BLaER1 (cell line): ENCODE measurements at regions not wholly inside any gene's neighbourhood (a gene's known extent, or its start where the extent isn't known, plus 50 kb on each side); places are given as distances from the start of the nearest gene placed in this dataset.
A peak's percentile ranks its signal among the peaks of the same experiment; 100 is the strongest.

Experiments used
- H3K27ac ChIP-seq: shearing (Covaris generic); formaldehyde crosslinking; 2 replicates; pipeline ENCODE4 v1.8.1; 2022
- H3K27me3 ChIP-seq: shearing (Covaris generic); formaldehyde crosslinking; 2 replicates; pipeline ENCODE4 v1.8.1; 2022
- H3K36me3 ChIP-seq: shearing (Covaris generic); formaldehyde crosslinking; 2 replicates; pipeline ENCODE4 v1.8.1; 2022
- H3K4me1 ChIP-seq: shearing (Covaris generic); formaldehyde crosslinking; 2 replicates; pipeline ENCODE4 v1.8.1; 2022
- H3K4me2 ChIP-seq: shearing (Covaris generic); formaldehyde crosslinking; 2 replicates; pipeline ENCODE4 v1.8.1; 2022
- H3K4me3 ChIP-seq: shearing (Covaris generic); formaldehyde crosslinking; 2 replicates; pipeline ENCODE4 v1.8.1; 2022
- H3K9ac ChIP-seq: shearing (Covaris generic); formaldehyde crosslinking; 2 replicates; pipeline ENCODE4 v1.8.1; 2022
- H3K9me3 ChIP-seq: shearing (Covaris generic); formaldehyde crosslinking; 2 replicates; pipeline ENCODE4 v1.8.1; 2022
- H4K20me1 ChIP-seq: shearing (Covaris generic); formaldehyde crosslinking; 2 replicates; pipeline ENCODE4 v1.8.1; 2022
- Cebpa-rat ChIP-seq: shearing (Covaris generic); IDR thresholded peaks from 2 replicates; pipeline ENCODE4 v1.8.1; 2022

DNA sequence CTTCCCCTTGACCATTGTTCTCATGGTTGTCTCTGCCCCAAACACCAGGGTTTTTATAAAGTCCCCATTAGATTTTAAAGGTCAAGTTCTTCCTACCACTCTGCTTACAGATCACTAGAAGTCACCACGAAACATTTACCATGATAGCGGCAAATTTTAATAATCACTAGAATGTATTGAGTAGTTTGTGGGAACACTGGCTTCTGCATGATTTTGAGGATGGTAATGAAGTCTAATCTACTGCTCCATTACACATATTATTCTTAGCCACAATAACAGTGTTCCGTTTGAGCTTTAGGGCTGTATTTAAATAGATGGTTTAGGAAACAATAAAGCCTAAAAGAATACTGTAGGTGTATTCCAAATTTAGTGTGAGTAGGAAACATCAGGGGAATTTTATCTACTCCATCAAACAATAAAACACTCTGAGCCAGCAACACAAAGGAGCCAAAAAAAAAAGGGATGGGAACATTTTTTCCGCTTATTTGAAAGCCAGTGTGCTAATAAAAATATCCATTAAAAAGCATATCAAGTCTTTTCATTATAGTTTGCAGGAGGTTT is 49.7 kb downstream of the KLF12 start:
- Histone ChIP-seq H3K27ac (no peak overlapping the region), H3K4me2 (no peak overlapping the region), H3K4me3 (no peak overlapping the region), H3K4me1 (no peaks in the 10 kb centered on the region), H3K36me3 (peaks cover 35% of the 10 kb centered on the region; the same call in 1 of the 2 replicates), H4K20me1 (no peaks in the 10 kb centered on the region; the same call in 1 of the 2 replicates), H3K9me3 (peaks cover 33% of the 10 kb centered on the region), H3K27me3 (no peaks in the 10 kb centered on the region), H3K9ac (no peak overlapping the region)
- TF ChIP-seq Cebpa-rat, result no peak

DNA sequence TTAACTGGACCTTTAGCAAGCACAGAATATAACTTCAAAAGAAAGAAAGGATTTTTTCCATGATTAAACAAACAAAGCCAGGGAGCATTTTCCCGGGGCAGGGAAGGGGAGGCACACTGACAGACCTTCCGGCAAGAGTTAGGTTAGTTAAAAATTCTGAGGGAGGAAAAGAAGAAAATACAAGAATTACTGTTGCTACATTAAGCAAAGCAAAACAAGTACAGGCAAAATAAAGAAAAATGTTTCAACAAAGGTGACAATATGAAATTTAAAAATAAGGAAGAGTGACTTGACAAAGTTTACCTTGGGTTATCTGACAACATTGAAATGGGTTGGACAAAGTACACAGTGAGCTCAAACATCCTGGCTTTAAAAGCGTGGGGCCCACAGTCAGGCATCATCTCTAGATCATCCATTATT is 51.5 kb downstream of the KLF12 start:
- no peak overlapping the region for H3K27ac ChIP-seq
- no peak overlapping the region for H3K4me3 ChIP-seq
- H3K4me2 ChIP-seq, result no peak overlapping the region
- peaks cover 33% of the 10 kb centered on the region for H3K9me3 ChIP-seq
- H3K36me3 ChIP-seq, result peaks cover 36% of the 10 kb centered on the region; the same call in 1 of the 2 replicates
- no peak for TF ChIP-seq Cebpa-rat
- no peaks in the 10 kb centered on the region for H3K4me1 ChIP-seq
- no peaks in the 10 kb centered on the region; the same call in 1 of the 2 replicates for H4K20me1 ChIP-seq
- H3K9ac ChIP-seq, result no peak overlapping the region
- no peaks in the 10 kb centered on the region for H3K27me3 ChIP-seq

DNA sequence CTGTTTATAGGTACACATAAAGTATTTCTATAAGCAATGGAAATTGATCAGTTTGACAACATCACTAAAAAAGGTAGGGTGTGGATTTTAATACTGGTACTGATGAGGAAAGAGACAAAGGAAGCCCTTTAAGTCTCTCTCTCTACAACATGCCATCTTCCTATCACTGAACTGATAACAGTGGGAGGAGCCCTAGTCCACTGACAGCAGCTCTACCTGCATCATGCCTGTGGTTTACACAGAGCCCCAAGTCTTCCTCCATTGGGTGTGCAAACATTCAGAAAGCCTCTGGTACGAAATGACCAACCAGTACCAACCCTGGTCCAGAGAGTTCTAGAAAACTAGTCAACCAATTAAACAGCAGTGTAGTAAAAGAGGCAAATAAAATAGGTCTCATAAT is 53.4 kb downstream of the KLF12 start:
- H3K4me2 ChIP-seq, result no peak overlapping the region
- no peak overlapping the region for H3K9ac ChIP-seq
- no peaks in the 10 kb centered on the region; the same call in 1 of the 2 replicates for H4K20me1 ChIP-seq
- H3K27ac ChIP-seq, result no peak overlapping the region
- no peaks in the 10 kb centered on the region for H3K27me3 ChIP-seq
- peaks cover 2% of the 10 kb centered on the region for H3K4me1 ChIP-seq
- no peak overlapping the region for H3K4me3 ChIP-seq
- peaks cover 23% of the 10 kb centered on the region; the same call in 1 of the 2 replicates for H3K36me3 ChIP-seq
- peaks cover 26% of the 10 kb centered on the region for H3K9me3 ChIP-seq
- TF ChIP-seq Cebpa-rat, result no peak

DNA sequence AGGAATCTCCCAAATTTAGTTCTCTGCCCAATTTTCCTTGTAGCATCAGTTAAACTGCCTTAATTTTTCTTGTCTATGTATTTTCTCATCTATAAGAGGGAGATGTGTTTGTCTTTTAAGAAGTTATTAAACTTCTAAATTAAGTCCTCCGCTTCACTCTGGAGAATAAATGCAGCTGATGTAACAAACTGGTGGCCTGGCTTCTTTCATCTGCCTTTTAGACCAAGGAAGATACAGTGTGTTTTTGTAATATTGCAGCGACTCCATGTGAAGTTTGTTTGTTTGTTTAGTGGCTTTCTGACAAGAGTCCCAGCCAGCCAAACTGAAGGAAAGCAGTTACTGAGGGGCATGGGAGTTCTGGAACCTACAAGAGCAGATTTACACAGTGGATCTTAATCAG is 56.4 kb downstream of the KLF12 start:
- H4K20me1 ChIP-seq, result no peaks in the 10 kb centered on the region
- H3K4me2 ChIP-seq, result no peak overlapping the region
- H3K27me3 ChIP-seq, result no peaks in the 10 kb centered on the region
- H3K27ac ChIP-seq, result no peak overlapping the region
- H3K36me3 ChIP-seq, result peaks cover 14% of the 10 kb centered on the region; the same call in 1 of the 2 replicates
- TF ChIP-seq Cebpa-rat, result no peak
- H3K9ac ChIP-seq, result no peak overlapping the region
- H3K4me1 ChIP-seq, result peaks cover 31% of the 10 kb centered on the region
- peaks cover 22% of the 10 kb centered on the region for H3K9me3 ChIP-seq
- no peak overlapping the region for H3K4me3 ChIP-seq

DNA sequence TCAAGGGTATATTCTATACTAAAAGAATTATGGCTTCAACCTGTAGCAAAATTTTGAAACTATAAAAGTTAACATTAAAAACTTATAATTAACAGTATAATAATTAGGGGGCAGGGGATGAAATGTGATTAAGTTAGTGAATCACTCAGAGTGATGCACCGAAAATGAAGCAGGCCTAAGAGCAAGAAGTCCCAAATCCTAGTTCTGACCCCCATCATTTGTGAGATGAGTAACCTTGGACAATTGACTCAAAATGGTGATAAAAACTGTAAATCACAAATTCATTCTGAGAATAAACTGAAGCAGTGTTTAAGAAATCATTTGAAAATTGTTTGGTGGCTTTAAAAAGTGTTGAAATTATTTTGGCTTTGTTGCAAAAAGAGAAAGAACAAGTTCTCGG is 56.8 kb downstream of the KLF12 start:
- H3K4me3 ChIP-seq, result no peak overlapping the region
- TF ChIP-seq Cebpa-rat, result no peak
- H3K36me3 ChIP-seq, result peaks cover 14% of the 10 kb centered on the region; the same call in 1 of the 2 replicates
- H3K27me3 ChIP-seq, result no peaks in the 10 kb centered on the region
- H3K4me2 ChIP-seq, result no peak overlapping the region
- H3K27ac ChIP-seq, result no peak overlapping the region
- H3K9me3 ChIP-seq, result peaks cover 24% of the 10 kb centered on the region
- H3K4me1 ChIP-seq, result peaks cover 35% of the 10 kb centered on the region
- no peak overlapping the region for H3K9ac ChIP-seq
- H4K20me1 ChIP-seq, result no peaks in the 10 kb centered on the region

DNA sequence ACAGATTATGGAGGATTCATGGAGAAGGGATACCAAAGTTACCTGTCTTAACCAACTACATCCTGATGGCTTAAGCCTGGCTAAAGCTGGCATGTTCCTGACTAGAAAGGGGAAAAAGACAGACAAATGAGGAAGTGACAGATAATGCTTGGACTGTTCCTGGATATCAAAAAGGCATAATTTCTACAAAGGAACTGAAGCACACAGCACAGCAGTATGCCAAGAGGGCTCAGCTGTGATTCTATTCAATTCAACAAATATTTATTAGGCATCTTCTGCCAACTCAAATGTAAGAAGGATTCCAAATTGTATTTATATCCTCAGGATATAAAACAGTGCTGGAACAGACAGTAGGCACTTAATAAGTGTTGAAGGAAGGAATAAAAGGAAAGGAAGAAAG is 59.5 kb downstream of the KLF12 start:
- H3K4me3 ChIP-seq, result no peak overlapping the region
- peaks cover 56% of the 10 kb centered on the region for H3K4me1 ChIP-seq
- H3K4me2 ChIP-seq, result peak overlapping the region; percentile 74
- peaks cover 4% of the 10 kb centered on the region; the same call in 1 of the 2 replicates for H3K36me3 ChIP-seq
- no peaks in the 10 kb centered on the region for H4K20me1 ChIP-seq
- H3K9ac ChIP-seq, result no peak overlapping the region
- H3K27me3 ChIP-seq, result no peaks in the 10 kb centered on the region
- no peak overlapping the region; the same call in 1 of the 2 replicates for H3K27ac ChIP-seq
- no peak for TF ChIP-seq Cebpa-rat
- H3K9me3 ChIP-seq, result peaks cover 11% of the 10 kb centered on the region; the same call in 1 of the 2 replicates

DNA sequence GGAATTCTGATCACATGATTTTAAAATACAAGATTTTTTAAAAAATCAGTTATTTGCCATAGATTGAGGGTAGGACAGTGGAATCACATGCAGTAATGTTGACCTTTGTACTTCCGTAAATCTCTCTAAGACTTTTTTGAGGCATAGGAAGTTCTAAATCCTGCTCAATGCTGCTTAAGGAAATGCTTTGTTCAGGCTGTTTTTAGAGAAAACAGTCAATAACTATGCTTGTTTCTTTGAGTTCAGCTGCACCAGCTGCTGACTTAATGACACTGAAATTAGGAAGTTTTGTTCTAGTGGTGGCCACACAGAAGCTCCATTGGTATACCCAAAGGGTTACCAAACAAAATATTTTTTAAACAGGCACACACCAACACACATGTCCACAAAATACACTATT is 60.9 kb downstream of the KLF12 start:
- peak overlapping the region; percentile 12; the same call in 1 of the 2 replicates for H3K4me3 ChIP-seq
- peak overlapping the region; percentile 74 for H3K4me2 ChIP-seq
- peaks cover 14% of the 10 kb centered on the region; the same call in 1 of the 2 replicates for H3K9me3 ChIP-seq
- no peaks in the 10 kb centered on the region for H4K20me1 ChIP-seq
- peaks cover 11% of the 10 kb centered on the region; the same call in 1 of the 2 replicates for H3K36me3 ChIP-seq
- H3K9ac ChIP-seq, result 0 out of 2 replicates have a peak overlapping the region, but pooled peaks have one; percentile 1
- H3K27ac ChIP-seq, result peak overlapping the region; percentile 57
- peaks cover 65% of the 10 kb centered on the region for H3K4me1 ChIP-seq
- no peak for TF ChIP-seq Cebpa-rat
- no peaks in the 10 kb centered on the region for H3K27me3 ChIP-seq

DNA sequence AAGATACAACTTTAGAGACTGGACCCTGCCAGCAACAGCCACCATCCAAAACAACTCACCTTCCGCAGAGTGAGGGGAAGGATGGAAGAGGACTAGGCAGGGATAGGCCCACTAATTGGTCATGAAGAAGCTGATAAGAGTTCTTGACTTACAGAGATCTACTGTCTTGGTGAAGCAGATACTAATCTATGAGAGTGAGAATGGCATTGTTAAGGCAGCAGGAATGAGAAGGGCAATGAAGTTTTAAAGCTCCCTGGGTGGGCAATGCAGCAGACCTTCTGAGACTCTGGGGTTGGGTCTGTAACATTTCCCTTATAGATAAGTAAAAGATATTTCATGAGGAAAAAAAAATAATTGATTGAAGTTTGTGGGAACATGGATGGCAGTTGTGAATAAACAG is 63.7 kb downstream of the KLF12 start:
- Histone ChIP-seq H3K9me3 (peaks cover 17% of the 10 kb centered on the region; the same call in 1 of the 2 replicates), H3K4me2 (peak overlapping the region; percentile 68), H3K9ac (0 out of 2 replicates have a peak overlapping the region, but pooled peaks have one; percentile 13), H3K4me1 (peaks cover 70% of the 10 kb centered on the region), H3K4me3 (peak overlapping the region; percentile 8; the same call in 1 of the 2 replicates), H3K36me3 (peaks cover 11% of the 10 kb centered on the region; the same call in 1 of the 2 replicates), H3K27me3 (no peaks in the 10 kb centered on the region), H4K20me1 (no peaks in the 10 kb centered on the region), H3K27ac (peak overlapping the region; percentile 72)
- no peak for TF ChIP-seq Cebpa-rat

DNA sequence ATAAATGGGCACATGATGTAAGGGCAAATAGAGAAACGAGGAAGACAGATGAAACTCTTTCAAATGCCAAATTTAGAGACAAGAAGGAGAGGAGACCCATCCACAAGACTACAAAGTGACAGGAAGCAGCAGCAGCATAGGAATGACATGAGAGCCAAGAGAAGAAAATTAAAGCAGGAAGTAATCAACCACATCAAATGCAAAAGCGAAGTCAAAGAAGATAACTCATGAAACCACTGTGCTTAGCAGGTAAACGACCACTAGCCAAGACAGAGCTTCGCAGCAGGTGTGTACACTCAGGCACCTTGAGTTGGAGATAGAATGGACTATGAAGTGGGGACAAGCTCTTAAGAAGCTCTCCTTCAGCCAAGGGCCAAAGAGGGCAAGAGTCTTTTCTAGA is 64.1 kb downstream of the KLF12 start:
- H3K36me3 ChIP-seq, result peaks cover 11% of the 10 kb centered on the region; the same call in 1 of the 2 replicates
- H3K27ac ChIP-seq, result peak overlapping the region; percentile 72
- H3K4me3 ChIP-seq, result peak overlapping the region; percentile 8; the same call in 1 of the 2 replicates
- H3K9me3 ChIP-seq, result peaks cover 17% of the 10 kb centered on the region; the same call in 1 of the 2 replicates
- H3K27me3 ChIP-seq, result no peaks in the 10 kb centered on the region
- H4K20me1 ChIP-seq, result no peaks in the 10 kb centered on the region
- TF ChIP-seq Cebpa-rat, result no peak
- H3K9ac ChIP-seq, result 0 out of 2 replicates have a peak overlapping the region, but pooled peaks have one; percentile 13
- H3K4me1 ChIP-seq, result peaks cover 70% of the 10 kb centered on the region
- peak overlapping the region; percentile 68 for H3K4me2 ChIP-seq

DNA sequence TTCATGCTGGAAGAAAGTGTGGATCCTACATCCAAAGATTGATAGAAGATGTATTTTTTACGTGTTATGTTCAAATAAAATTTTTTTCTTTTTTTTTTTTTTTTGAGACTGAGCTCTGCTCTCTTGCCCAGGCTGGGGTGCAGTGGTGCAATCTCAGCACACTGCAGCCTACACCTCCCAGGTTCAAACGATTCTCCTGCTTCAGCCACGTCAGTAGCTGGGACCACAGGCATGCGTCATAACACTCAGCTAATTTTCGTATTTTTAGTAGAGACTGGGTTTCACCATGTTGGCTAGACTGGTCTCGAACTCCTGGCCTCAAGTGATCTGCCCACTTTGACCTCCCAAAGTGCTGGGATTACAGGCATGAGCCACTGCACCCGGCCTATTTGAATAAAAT is 65.7 kb downstream of the KLF12 start:
- no peak for TF ChIP-seq Cebpa-rat
- Histone ChIP-seq H3K9me3 (peaks cover 17% of the 10 kb centered on the region; the same call in 1 of the 2 replicates), H3K4me3 (no peak overlapping the region), H3K4me2 (no peak overlapping the region), H4K20me1 (no peaks in the 10 kb centered on the region), H3K27me3 (no peaks in the 10 kb centered on the region), H3K4me1 (peaks cover 70% of the 10 kb centered on the region), H3K36me3 (peaks cover 11% of the 10 kb centered on the region; the same call in 1 of the 2 replicates), H3K9ac (no peak overlapping the region), H3K27ac (no peak overlapping the region)
